Trophoblast cell (in vitro differentiated cells and primary cell): ENCODE measurements at regions not wholly inside any gene's neighbourhood (a gene's known extent, or its start where the extent isn't known, plus 50 kb on each side); places are given as distances from the start of the nearest gene placed in this dataset.

ENCODE experiments used
- DNase-seq, 2 donors: peaks; one replicate each; pipeline ENCODE4 v3.0.0-alpha.2; 2016
- H2AFZ ChIP-seq: 2 replicates; pipeline ENCODE4 v1.6.1; 2013; ENCODE audit warnings: low read length, moderate library complexity, mild to moderate bottlenecking; ENCODE audit not compliant: insufficient read depth, poor library complexity
- H2AK5ac ChIP-seq: 2 replicates; pipeline ENCODE4 v1.6.1; 2013; ENCODE audit warnings: mild to moderate bottlenecking, low read length
- H2BK120ac ChIP-seq: 2 replicates; pipeline ENCODE4 v1.6.1; 2013; ENCODE audit warnings: low read length, mild to moderate bottlenecking, moderate library complexity; ENCODE audit not compliant: insufficient read depth, poor library complexity
- H2BK12ac ChIP-seq: 2 replicates; pipeline ENCODE4 v1.6.1; 2013; ENCODE audit warnings: mild to moderate bottlenecking, low read length, moderate library complexity
- H2BK5ac ChIP-seq: 2 replicates; pipeline ENCODE4 v1.6.1; 2013; ENCODE audit warnings: low read length, low read depth, moderate library complexity, mild to moderate bottlenecking; ENCODE audit not compliant: poor library complexity
- H3K14ac ChIP-seq: 2 replicates; pipeline ENCODE4 v1.6.1; 2013; ENCODE audit warnings: mild to moderate bottlenecking, low read length
- H3K18ac ChIP-seq: 2 replicates; pipeline ENCODE4 v1.6.1; 2013; ENCODE audit warnings: mild to moderate bottlenecking, low read length
- H3K23ac ChIP-seq: 2 replicates; pipeline ENCODE4 v1.6.1; 2013; ENCODE audit warnings: low read length
- H3K27ac ChIP-seq: 2 replicates; pipeline ENCODE4 v1.5.1; 2013; ENCODE audit warnings: low read depth, mild to moderate bottlenecking, inconsistent platforms, low read length, moderate library complexity
- H3K27me3 ChIP-seq: 2 replicates; pipeline ENCODE4 v1.6.1; 2013; ENCODE audit warnings: inconsistent platforms, mild to moderate bottlenecking, low read length, moderate library complexity; ENCODE audit not compliant: insufficient read depth
- H3K36me3 ChIP-seq, 2 experiments: 1 replicate in 1 of 2; 2 replicates in 1 of 2; pipeline ENCODE4 v1.6.1; 2013; ENCODE audit warnings: low read length in 2 of 2, mild to moderate bottlenecking in 2 of 2, moderate library complexity in 1 of 2; ENCODE audit not compliant: insufficient read depth in 2 of 2, control insufficient read depth in 1 of 2
- H3K4ac ChIP-seq: 2 replicates; pipeline ENCODE4 v1.6.1; 2013; ENCODE audit warnings: low read depth, mild to moderate bottlenecking, low read length, moderate library complexity
- H3K4me1 ChIP-seq, 2 experiments: 1 replicate in 1 of 2; 2 replicates in 1 of 2; pipeline ENCODE4 v1.6.1; 2013; ENCODE audit warnings: low read length in 2 of 2, mild to moderate bottlenecking in 2 of 2, moderate library complexity in 1 of 2; ENCODE audit not compliant: insufficient read depth in 2 of 2, control insufficient read depth in 1 of 2
- H3K4me2 ChIP-seq: 2 replicates; pipeline ENCODE4 v1.6.1; 2013; ENCODE audit warnings: inconsistent platforms, mild to moderate bottlenecking, low read length, moderate library complexity
- H3K4me3 ChIP-seq: 2 replicates; pipeline ENCODE4 v1.5.1; 2013; ENCODE audit warnings: mild to moderate bottlenecking, low read depth, low read length, inconsistent platforms
- H3K79me1 ChIP-seq: one replicate; pipeline ENCODE4 v1.6.1; 2013; ENCODE audit warnings: low read length
- H3K79me2 ChIP-seq: 2 replicates; pipeline ENCODE4 v1.6.1; 2013; ENCODE audit warnings: low read length, mild to moderate bottlenecking; ENCODE audit not compliant: control insufficient read depth, insufficient read depth, poor library complexity
- H3K9ac ChIP-seq: 2 replicates; pipeline ENCODE4 v1.6.1; 2013; ENCODE audit warnings: mild to moderate bottlenecking, low read length
- H3K9me3 ChIP-seq: 2 replicates; pipeline ENCODE4 v1.6.1; 2013; ENCODE audit warnings: low read depth, mild to moderate bottlenecking, control low read depth, inconsistent platforms, low read length; ENCODE audit not compliant: insufficient read depth
- H4K12ac ChIP-seq: 2 replicates; pipeline ENCODE4 v1.6.1; 2013; ENCODE audit warnings: low read depth, mild to moderate bottlenecking, low read length, moderate library complexity
- H4K8ac ChIP-seq: 2 replicates; pipeline ENCODE4 v1.6.1; 2013; ENCODE audit warnings: low read depth, mild to moderate bottlenecking, low read length, moderate library complexity
- H4K91ac ChIP-seq: one replicate; pipeline ENCODE4 v1.6.1; 2013; ENCODE audit warnings: low read depth, mild to moderate bottlenecking, low read length, moderate library complexity
- WGBS: extraction: QIAGEN DNeasy Blood & Tissue Kit; methylation state at CpG from one replicate; pipeline ENCODE4 v1.1.7; 2013; ENCODE audit warnings: missing lambda C conversion rate; ENCODE audit not compliant: insufficient read length, insufficient coverage; ENCODE audit errors: extremely low coverage; 5-methylcytosine and 5-hydroxymethylcytosine counted together

DNA sequence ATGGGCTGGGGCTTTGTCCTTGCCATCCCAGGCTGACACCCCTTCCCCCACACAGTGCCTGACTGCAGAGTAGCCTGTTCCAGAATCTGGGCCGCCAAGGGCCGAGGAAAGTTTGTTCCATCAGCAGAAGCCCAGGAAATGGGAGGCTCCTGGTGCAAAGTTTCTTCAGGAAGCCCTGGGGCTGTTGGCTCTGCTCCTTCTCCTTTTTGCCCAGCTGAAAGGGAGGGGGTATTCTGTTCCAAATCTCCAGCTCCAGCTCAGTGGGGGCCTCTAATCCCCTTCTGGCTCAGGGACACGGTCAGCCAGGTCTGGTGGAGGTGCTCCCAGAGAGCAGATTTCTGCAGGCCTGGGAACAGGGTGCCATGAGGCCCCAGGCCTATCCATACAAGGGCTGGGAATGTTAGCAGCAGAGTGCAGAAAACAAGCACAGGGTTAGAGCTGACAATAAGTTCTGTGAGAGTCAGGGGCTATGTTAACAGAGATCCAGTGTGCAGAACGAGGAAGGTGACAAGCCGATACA is 399.5 kb downstream of the RPS24 start:
- no peak overlapping the region for H3K4me2 ChIP-seq
- no peak overlapping the region for H2AFZ ChIP-seq
- H3K79me2 ChIP-seq = peaks cover 4% of the 10 kb centered on the region
- H3K9me3 ChIP-seq = no peaks in the 10 kb centered on the region
- H3K18ac ChIP-seq = no peak overlapping the region
- H3K4me1 ChIP-seq = peaks cover 43 to 44% of the 10 kb centered on the region in 2 experiments
- no peak overlapping the region for H4K12ac ChIP-seq
- peak overlapping the region; percentile 26 for H3K4ac ChIP-seq
- H2AK5ac ChIP-seq = peak overlapping the region; percentile 55
- peaks cover 36% of the 10 kb centered on the region for H3K79me1 ChIP-seq
- peak overlapping the region; percentile 78 for H2BK120ac ChIP-seq
- no peak overlapping the region for H3K4me3 ChIP-seq
- peak overlapping the region; percentile 23 for H3K27ac ChIP-seq
- H3K36me3 ChIP-seq = no peaks in the 10 kb centered on the region
- H4K91ac ChIP-seq = peak overlapping the region; percentile 86
- no peak overlapping the region for H3K9ac ChIP-seq
- H3K23ac ChIP-seq = no peak overlapping the region
- H4K8ac ChIP-seq = peak overlapping the region; percentile 66
- peak overlapping the region; percentile 82 for H2BK5ac ChIP-seq
- DNase-seq = no peak
- H2BK12ac ChIP-seq = peak overlapping the region; percentile 70
- no CpG with 5 or more reads among the region's 5 CpGs for WGBS
- H3K14ac ChIP-seq = peak overlapping the region; percentile 59
- no peaks in the 10 kb centered on the region for H3K27me3 ChIP-seq

- Histone ChIP-seq H3K18ac (peak overlapping the region; percentile 45), H3K14ac (peak overlapping the region; percentile 80), H2AK5ac (peak overlapping the region; percentile 31), H3K27ac (peak overlapping the region; percentile 23), H2BK12ac (peak overlapping the region; percentile 70), H3K4ac (no peak overlapping the region), H4K8ac (peak overlapping the region; percentile 43), H4K91ac (peak overlapping the region; percentile 86), H3K27me3 (no peaks in the 10 kb centered on the region), H3K9me3 (no peaks in the 10 kb centered on the region), H2BK5ac (peak overlapping the region; percentile 25), H3K79me2 (peaks cover 4% of the 10 kb centered on the region), H3K4me2 (no peak overlapping the region), H3K79me1 (peaks cover 43% of the 10 kb centered on the region), H3K9ac (no peak overlapping the region), H3K4me3 (no peak overlapping the region), H2BK120ac (peak overlapping the region; percentile 78), H3K4me1 (peaks cover 45 to 51% of the 10 kb centered on the region in 2 experiments), H3K36me3 (no peaks in the 10 kb centered on the region), H3K23ac (no peak overlapping the region), H2AFZ (peak overlapping the region; percentile 19), H4K12ac (no peak overlapping the region)
- no CpG with 5 or more reads among the region's 11 CpGs for WGBS
- no peak for DNase-seq
Measured at GRCh38 chr10:78433766-78434535, 400.3 kb downstream of the RPS24 start.

DNA sequence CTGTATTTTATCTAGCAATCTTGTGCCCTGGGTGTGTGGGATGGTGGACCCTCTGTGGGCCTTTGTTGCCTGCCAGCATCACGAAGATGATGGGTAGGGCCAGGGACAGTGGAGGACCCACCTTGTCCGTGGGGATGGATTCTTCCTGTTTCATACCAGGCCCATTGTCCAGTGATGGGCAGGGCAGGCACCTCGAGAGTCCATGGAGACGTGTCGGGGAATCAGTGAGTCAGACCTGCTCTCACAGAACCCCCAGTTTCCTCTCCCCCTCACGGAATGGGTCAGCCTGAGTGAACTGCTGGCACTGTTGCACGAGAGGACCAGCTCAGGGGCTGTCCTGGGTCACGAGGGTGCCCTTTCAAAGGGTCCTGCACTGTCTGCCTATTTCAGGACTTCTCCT is 401.2 kb downstream of the RPS24 start:
- no peak overlapping the region for H3K4me3 ChIP-seq
- peak overlapping the region; percentile 27 for H2AFZ ChIP-seq
- peak overlapping the region; percentile 48 for H3K18ac ChIP-seq
- H3K4ac ChIP-seq = no peak overlapping the region
- no peaks in the 10 kb centered on the region for H3K27me3 ChIP-seq
- H4K12ac ChIP-seq = no peak overlapping the region
- peak overlapping the region; percentile 41 for H3K14ac ChIP-seq
- no peak overlapping the region for H3K27ac ChIP-seq
- H2BK120ac ChIP-seq = peak overlapping the region; percentile 27
- peaks cover 48% of the 10 kb centered on the region for H3K79me1 ChIP-seq
- peak overlapping the region; percentile 90 for H4K91ac ChIP-seq
- no peaks in the 10 kb centered on the region for H3K9me3 ChIP-seq
- peak overlapping the region; percentile 36 for H2AK5ac ChIP-seq
- H3K23ac ChIP-seq = no peak overlapping the region
- peak overlapping the region; percentile 33 for H2BK5ac ChIP-seq
- H3K4me2 ChIP-seq = no peak overlapping the region
- no CpG with 5 or more reads among the region's 8 CpGs for WGBS
- no peaks in the 10 kb centered on the region for H3K36me3 ChIP-seq
- peak overlapping the region; percentile 34 for H4K8ac ChIP-seq
- H2BK12ac ChIP-seq = peak overlapping the region; percentile 88
- no peak overlapping the region for H3K9ac ChIP-seq
- peaks cover 4% of the 10 kb centered on the region for H3K79me2 ChIP-seq
- H3K4me1 ChIP-seq = peaks cover 48 to 55% of the 10 kb centered on the region in 2 experiments
- no peak for DNase-seq

GRCh38 chr10:78435484-78436221 is 402.0 kb downstream of the RPS24 start:
- Histone ChIP-seq H3K27me3 (no peaks in the 10 kb centered on the region), H3K23ac (no peak overlapping the region), H3K9ac (no peak overlapping the region), H3K4me2 (no peak overlapping the region), H2BK120ac (peak overlapping the region; percentile 27), H3K4me1 (peaks cover 51 to 55% of the 10 kb centered on the region in 2 experiments), H4K91ac (peak overlapping the region; percentile 96), H2BK5ac (peak overlapping the region; percentile 33), H3K79me1 (peaks cover 54% of the 10 kb centered on the region), H3K27ac (peak overlapping the region; percentile 50), H3K79me2 (peaks cover 4% of the 10 kb centered on the region), H4K8ac (peak overlapping the region; percentile 34), H2AFZ (no peak overlapping the region), H3K9me3 (no peaks in the 10 kb centered on the region), H3K14ac (peak overlapping the region; percentile 41), H4K12ac (no peak overlapping the region), H3K36me3 (no peaks in the 10 kb centered on the region), H3K4ac (no peak overlapping the region), H3K4me3 (no peak overlapping the region), H2AK5ac (peak overlapping the region; percentile 36), H2BK12ac (peak overlapping the region; percentile 88), H3K18ac (peak overlapping the region; percentile 48)
- WGBS = no CpG with 5 or more reads among the region's 10 CpGs
- no peak for DNase-seq
